H9 (cell line): ENCODE measurements at regions not wholly inside any gene's neighbourhood (a gene's known extent, or its start where the extent isn't known, plus 50 kb on each side); places are given as distances from the start of the nearest gene placed in this dataset.

Experiments used
- DNase-seq: peaks from one replicate; pipeline ENCODE4 v3.0.0-alpha.2; 2017
- H2AFZ ChIP-seq: one replicate; pipeline ENCODE4 v1.6.1; 2013; ENCODE audit warnings: mild to moderate bottlenecking, low read length, control low read depth, moderate library complexity
- H2AK5ac ChIP-seq: 2 replicates; pipeline ENCODE4 v1.6.1; 2013; ENCODE audit warnings: low read length, control low read depth, mixed read lengths; ENCODE audit not compliant: insufficient read length
- H2BK120ac ChIP-seq: one replicate; pipeline ENCODE4 v1.6.1; 2013; ENCODE audit warnings: low read depth, mild to moderate bottlenecking, low read length, control low read depth, inconsistent platforms; ENCODE audit not compliant: poor library complexity, severe bottlenecking
- H2BK12ac ChIP-seq: 2 replicates; pipeline ENCODE4 v1.6.1; 2013; ENCODE audit warnings: low read length, control low read depth, mixed read lengths, low read depth; ENCODE audit not compliant: insufficient read length
- H2BK15ac ChIP-seq: 2 replicates; pipeline ENCODE4 v1.6.1; 2013; ENCODE audit warnings: low read depth, low read length, control low read depth
- H2BK20ac ChIP-seq: one replicate; pipeline ENCODE4 v1.6.1; 2013; ENCODE audit warnings: low read depth, mild to moderate bottlenecking, low read length, control low read depth, inconsistent platforms; ENCODE audit not compliant: poor library complexity, severe bottlenecking
- H2BK5ac ChIP-seq: 2 replicates; pipeline ENCODE4 v1.6.1; 2013; ENCODE audit warnings: low read length, control low read depth, mixed read lengths; ENCODE audit not compliant: insufficient read length
- H3K14ac ChIP-seq: 2 replicates; pipeline ENCODE4 v1.6.1; 2013; ENCODE audit warnings: low read length, control low read depth; ENCODE audit not compliant: insufficient read depth
- H3K18ac ChIP-seq: 2 replicates; pipeline ENCODE4 v1.6.1; 2013; ENCODE audit warnings: low read depth, mild to moderate bottlenecking, mixed read lengths, low read length, control low read depth; ENCODE audit not compliant: insufficient read length
- H3K23ac ChIP-seq: 2 replicates; pipeline ENCODE4 v1.6.1; 2013; ENCODE audit warnings: low read length, control low read depth, mixed read lengths, low read depth; ENCODE audit not compliant: insufficient read length
- H3K23me2 ChIP-seq: 2 replicates; pipeline ENCODE4 v1.6.1; 2013; ENCODE audit warnings: low read depth, mild to moderate bottlenecking, mixed read lengths, low read length, control low read depth; ENCODE audit not compliant: insufficient read length, poor library complexity, severe bottlenecking
- H3K27ac ChIP-seq: 2 replicates; pipeline ENCODE4 v1.5.1; 2013; ENCODE audit warnings: low read length, control low read depth, mixed read lengths, low read depth; ENCODE audit not compliant: insufficient read length
- H3K27me3 ChIP-seq: 2 replicates; pipeline ENCODE4 v1.6.1; 2013; ENCODE audit warnings: low read length, control low read depth, inconsistent platforms; ENCODE audit not compliant: insufficient read depth
- H3K4ac ChIP-seq: 2 replicates; pipeline ENCODE4 v1.6.1; 2013; ENCODE audit warnings: low read depth, mild to moderate bottlenecking, control low read depth, inconsistent platforms, low read length, moderate library complexity
- H3K4me1 ChIP-seq: 2 replicates; pipeline ENCODE4 v1.6.1; 2013; ENCODE audit warnings: low read length, control low read depth, inconsistent platforms; ENCODE audit not compliant: insufficient read depth
- H3K4me2 ChIP-seq: 2 replicates; pipeline ENCODE4 v1.6.1; 2013; ENCODE audit warnings: low read length, control low read depth, mixed read lengths; ENCODE audit not compliant: insufficient read length, insufficient read depth
- H3K56ac ChIP-seq: 2 replicates; pipeline ENCODE4 v1.6.1; 2013; ENCODE audit warnings: low read depth, mild to moderate bottlenecking, mixed read lengths, low read length, control low read depth; ENCODE audit not compliant: insufficient read length
- H3K79me1 ChIP-seq: 2 replicates; pipeline ENCODE4 v1.6.1; 2013; ENCODE audit warnings: low read depth, mild to moderate bottlenecking, moderate library complexity, low read length, control low read depth, inconsistent platforms; ENCODE audit not compliant: insufficient read depth, poor library complexity, severe bottlenecking
- H3K79me2 ChIP-seq: 2 replicates; pipeline ENCODE4 v1.6.1; 2013; ENCODE audit warnings: low read length, control low read depth, inconsistent platforms; ENCODE audit not compliant: insufficient read depth
- H3K9ac ChIP-seq: 2 replicates; pipeline ENCODE4 v1.6.1; 2013; ENCODE audit warnings: low read length, control low read depth, mixed read lengths; ENCODE audit not compliant: insufficient read length; ENCODE audit errors: extremely low read depth
- H3K9me3 ChIP-seq: one replicate; pipeline ENCODE4 v1.6.1; 2013; ENCODE audit warnings: low read depth, low read length, inconsistent platforms; ENCODE audit not compliant: control insufficient read depth
- H3T11ph ChIP-seq: one replicate; pipeline ENCODE4 v1.6.1; 2013; ENCODE audit warnings: mild to moderate bottlenecking, low read length, control low read depth, inconsistent platforms
- H4K20me1 ChIP-seq: one replicate; pipeline ENCODE4 v1.6.1; 2013; ENCODE audit not compliant: control insufficient read depth, insufficient read length, insufficient read depth
- H4K5ac ChIP-seq: 2 replicates; pipeline ENCODE4 v1.6.1; 2013; ENCODE audit warnings: low read depth, mild to moderate bottlenecking, mixed read lengths, low read length, control low read depth; ENCODE audit not compliant: insufficient read length
- H4K8ac ChIP-seq: replicated peaks from 2 replicates; pipeline ENCODE4 v1.6.1; 2013; ENCODE audit warnings: low read length, control low read depth, mixed read lengths, low read depth; ENCODE audit not compliant: insufficient read length
- H4K91ac ChIP-seq: 2 replicates; pipeline ENCODE4 v1.6.1; 2013; ENCODE audit warnings: low read depth, mild to moderate bottlenecking, moderate library complexity, mixed read lengths, low read length, control low read depth; ENCODE audit not compliant: insufficient read length
- H3K27ac Mint-ChIP-seq, 3 experiments: 2 replicates in 2 of 3; 3 replicates in 1 of 3; pipeline ENCODE4 v1.8.0; 2020 to 2021; ENCODE audit warnings: mixed read lengths in 3 of 3, mild to moderate bottlenecking in 1 of 3, moderate library complexity in 1 of 3
- H3K27me3 Mint-ChIP-seq: 2 replicates; pipeline ENCODE4 v1.8.0; 2021; ENCODE audit warnings: low read depth, mild to moderate bottlenecking, moderate library complexity, mixed read lengths
- H3K36me3 Mint-ChIP-seq, 3 experiments: 2 replicates in 2 of 3; 3 replicates in 1 of 3; pipeline ENCODE4 v1.8.0; 2020 to 2021; ENCODE audit warnings: low read depth in 3 of 3, mixed read lengths in 3 of 3; ENCODE audit not compliant: insufficient read depth in 1 of 3
- H3K4me1 Mint-ChIP-seq, 2 experiments: 2 replicates each; pipeline ENCODE4 v1.8.0; 2020; ENCODE audit warnings: mixed read lengths in 2 of 2
- H3K4me3 Mint-ChIP-seq, 2 experiments: 2 replicates in 1 of 2; 3 replicates in 1 of 2; pipeline ENCODE4 v1.8.0; 2020 to 2021; ENCODE audit warnings: mild to moderate bottlenecking in 2 of 2, mixed read lengths in 2 of 2, moderate library complexity in 1 of 2
- H3K9me3 Mint-ChIP-seq, 2 experiments: 2 replicates in 1 of 2; 3 replicates in 1 of 2; pipeline ENCODE4 v1.8.0; 2020; ENCODE audit warnings: mild to moderate bottlenecking in 2 of 2, mixed read lengths in 2 of 2, moderate library complexity in 1 of 2
- WGBS: extraction: QIAGEN DNeasy Blood & Tissue Kit; methylation state at CpG from one replicate; pipeline ENCODE4 v1.1.7; 2013; ENCODE audit warnings: missing lambda C conversion rate, low lambda C conversion rate, mixed read lengths; ENCODE audit not compliant: insufficient read length; ENCODE audit errors: extremely low coverage; 5-methylcytosine and 5-hydroxymethylcytosine counted together
- TF ChIP-seq, protein P1 (sequence below): fragments of 200-600 bp; sonication (generic); conservative IDR thresholded peaks from 3 replicates; pipeline ENCODE4 v1.8.0; 2021; ENCODE audit warnings: antibody characterized with exemption, mild to moderate bottlenecking

- Histone ChIP-seq H3K4ac (no peak overlapping the region), H2BK15ac (no peak overlapping the region), H3K18ac (no peak overlapping the region), H2BK120ac (no peak overlapping the region), H2AFZ (no peak overlapping the region), H2BK12ac (no peak overlapping the region), H3K4me2 (no peak overlapping the region), H3K56ac (no peak overlapping the region), H3K23me2 (no peaks in the 10 kb centered on the region), H3T11ph (no peak overlapping the region), H3K27me3 (no peaks in the 10 kb centered on the region), H3K9ac (no peak overlapping the region), H3K79me1 (no peaks in the 10 kb centered on the region), H3K14ac (no peak overlapping the region), H4K8ac (no peak overlapping the region), H3K27ac (no peak overlapping the region), H3K4me1 (no peaks in the 10 kb centered on the region), H4K91ac (no peak overlapping the region), H2AK5ac (no peak overlapping the region), H3K79me2 (no peaks in the 10 kb centered on the region), H3K23ac (no peak overlapping the region), H2BK20ac (no peak overlapping the region), H4K20me1 (no peaks in the 10 kb centered on the region), H4K5ac (no peak overlapping the region), H2BK5ac (no peak overlapping the region), H3K9me3 (no peaks in the 10 kb centered on the region)
- TF ChIP-seq, protein P1, sequence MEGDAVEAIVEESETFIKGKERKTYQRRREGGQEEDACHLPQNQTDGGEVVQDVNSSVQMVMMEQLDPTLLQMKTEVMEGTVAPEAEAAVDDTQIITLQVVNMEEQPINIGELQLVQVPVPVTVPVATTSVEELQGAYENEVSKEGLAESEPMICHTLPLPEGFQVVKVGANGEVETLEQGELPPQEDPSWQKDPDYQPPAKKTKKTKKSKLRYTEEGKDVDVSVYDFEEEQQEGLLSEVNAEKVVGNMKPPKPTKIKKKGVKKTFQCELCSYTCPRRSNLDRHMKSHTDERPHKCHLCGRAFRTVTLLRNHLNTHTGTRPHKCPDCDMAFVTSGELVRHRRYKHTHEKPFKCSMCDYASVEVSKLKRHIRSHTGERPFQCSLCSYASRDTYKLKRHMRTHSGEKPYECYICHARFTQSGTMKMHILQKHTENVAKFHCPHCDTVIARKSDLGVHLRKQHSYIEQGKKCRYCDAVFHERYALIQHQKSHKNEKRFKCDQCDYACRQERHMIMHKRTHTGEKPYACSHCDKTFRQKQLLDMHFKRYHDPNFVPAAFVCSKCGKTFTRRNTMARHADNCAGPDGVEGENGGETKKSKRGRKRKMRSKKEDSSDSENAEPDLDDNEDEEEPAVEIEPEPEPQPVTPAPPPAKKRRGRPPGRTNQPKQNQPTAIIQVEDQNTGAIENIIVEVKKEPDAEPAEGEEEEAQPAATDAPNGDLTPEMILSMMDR: no peak
- Mint-ChIP-seq H3K4me1 (peaks cover 11 to 14% of the 10 kb centered on the region in 2 experiments), H3K27me3 (peaks cover 2% of the 10 kb centered on the region; the same call in 1 of the 2 replicates), H3K4me3 (no peak overlapping the region), H3K27ac (no peak overlapping the region), H3K36me3 (peaks cover 0 to 16% (median 0%) of the 10 kb centered on the region in 3 experiments; a peak in 2 of 7 replicates), H3K9me3 (peaks cover 14 to 15% of the 10 kb centered on the region in 2 experiments)
- DNase-seq: no peak
- WGBS: no CpG with 5 or more reads among the region's 7 CpGs
Observed at GRCh38 chr9:2407450-2407849, 214.1 kb upstream of the VLDLR start.
